Smooth muscle cell (in vitro differentiated cells): ENCODE measurements at regions not wholly inside any gene's neighbourhood (a gene's known extent, or its start where the extent isn't known, plus 50 kb on each side); places are given as distances from the start of the nearest gene placed in this dataset.
"Not testable (repeated sequence)": the region's sequence is repeated elsewhere in the genome, so short reads cannot be mapped to it uniquely, and the experiment has no call there.

ENCODE experiments used
- DNase-seq: peaks from one replicate; lab custom pipeline; 2025; ENCODE audit not compliant: unreplicated experiment; lab: John Stamatoyannopoulos, UW
- H2AFZ ChIP-seq: fragments of 200-600 bp; sonication (generic); 2 replicates; pipeline ENCODE4 v1.6.0; 2016; ENCODE audit warnings: antibody characterized with exemption, low read depth, mild to moderate bottlenecking
- H3F3A ChIP-seq: fragments of 200-600 bp; sonication (generic); 2 replicates; pipeline ENCODE4 v1.6.0; 2017; ENCODE audit warnings: antibody characterized with exemption, low read depth
- H3K27ac ChIP-seq: fragments of 200-600 bp; sonication (generic); 2 replicates; pipeline ENCODE4 v1.5.1; 2016; ENCODE audit warnings: low read depth, mild to moderate bottlenecking
- H3K27me3 ChIP-seq: fragments of 200-600 bp; sonication (generic); 2 replicates; pipeline ENCODE4 v1.6.1; 2016; ENCODE audit warnings: low read depth, mild to moderate bottlenecking
- H3K36me3 ChIP-seq: fragments of 200-600 bp; sonication (generic); 2 replicates; pipeline ENCODE4 v1.5.1; 2016; ENCODE audit warnings: low read depth
- H3K4me1 ChIP-seq: fragments of 200-600 bp; sonication (generic); 2 replicates; pipeline ENCODE4 v1.5.1; 2016; ENCODE audit warnings: low read depth
- H3K4me2 ChIP-seq: fragments of 200-600 bp; sonication (generic); 2 replicates; pipeline ENCODE4 v1.6.0; 2016; ENCODE audit warnings: mild to moderate bottlenecking
- H3K4me3 ChIP-seq: fragments of 200-600 bp; sonication (generic); 2 replicates; pipeline ENCODE4 v1.5.1; 2016; ENCODE audit warnings: mild to moderate bottlenecking
- H3K79me2 ChIP-seq: fragments of 200-600 bp; sonication (generic); 2 replicates; pipeline ENCODE4 v1.6.0; 2016; ENCODE audit warnings: low read depth, mild to moderate bottlenecking
- H3K9ac ChIP-seq: fragments of 200-600 bp; sonication (generic); 2 replicates; pipeline ENCODE4 v1.6.0; 2016; ENCODE audit warnings: low read depth
- H3K9me3 ChIP-seq: fragments of 200-600 bp; sonication (generic); replicated peaks from 2 replicates; pipeline ENCODE4 v1.5.1; 2016; ENCODE audit warnings: low read depth
- H4K20me1 ChIP-seq: fragments of 200-600 bp; sonication (generic); 2 replicates; pipeline ENCODE4 v1.6.0; 2016; ENCODE audit warnings: low read depth
- CTCF ChIP-seq: fragments of 200-600 bp; sonication (generic); IDR thresholded peaks from 2 replicates; pipeline ENCODE4 v1.5.1; 2017; ENCODE audit warnings: borderline replicate concordance, mild to moderate bottlenecking, antibody characterized with exemption; ENCODE audit not compliant: insufficient read depth, poor library complexity, severe bottlenecking
- WGBS: methylation state at CpG from one replicate; pipeline ENCODE4 v1.1.7; 2016; ENCODE audit warnings: low lambda C conversion rate; 5-methylcytosine and 5-hydroxymethylcytosine counted together

GRCh38 chr4:137783923-137784322 lies 251.6 kb upstream of the PCDH18 start:
- WGBS, result 81% methylated on average over 7 of the region's 7 CpGs
- H3K9ac ChIP-seq, result not testable (repeated sequence)

GRCh38 chr4:137775701-137776100 lies 243.4 kb upstream of the PCDH18 start:
- no peaks in the 10 kb centered on the region for H3K4me1 ChIP-seq
- DNase-seq, result no peak
- H3K9ac ChIP-seq, result no peak overlapping the region
- no peak overlapping the region for H3K27ac ChIP-seq
- no peak overlapping the region for H2AFZ ChIP-seq
- no peaks in the 10 kb centered on the region for H3K27me3 ChIP-seq
- H3K79me2 ChIP-seq, result no peaks in the 10 kb centered on the region
- H3F3A ChIP-seq, result no peaks in the 10 kb centered on the region
- no peak for TF ChIP-seq CTCF
- no peak overlapping the region for H3K4me2 ChIP-seq
- H3K9me3 ChIP-seq, result no peaks in the 10 kb centered on the region
- WGBS, result 67% methylated on average over 3 of the region's 3 CpGs
- no peak overlapping the region for H3K4me3 ChIP-seq
- no peaks in the 10 kb centered on the region for H4K20me1 ChIP-seq
- H3K36me3 ChIP-seq, result no peaks in the 10 kb centered on the region

More at GRCh38 chr4:137783923-137784322, 251.6 kb upstream of the PCDH18 start:
- H3K79me2 ChIP-seq, H3F3A ChIP-seq, H3K9me3 ChIP-seq, H3K4me2 ChIP-seq, H3K27ac ChIP-seq, H2AFZ ChIP-seq, H3K4me3 ChIP-seq, H3K4me1 ChIP-seq, H3K27me3 ChIP-seq, H3K36me3 ChIP-seq, DNase-seq, H4K20me1 ChIP-seq: not testable (repeated sequence)

GRCh38 chr4:137774501-137774900 lies 242.2 kb upstream of the PCDH18 start:
- H3F3A ChIP-seq, result no peaks in the 10 kb centered on the region
- no peak overlapping the region for H3K4me2 ChIP-seq
- H3K27ac ChIP-seq, result no peak overlapping the region
- H3K4me1 ChIP-seq, result no peaks in the 10 kb centered on the region
- no peak overlapping the region for H3K9ac ChIP-seq
- H3K9me3 ChIP-seq, result no peaks in the 10 kb centered on the region
- no peak overlapping the region for H2AFZ ChIP-seq
- no peak overlapping the region for H3K4me3 ChIP-seq
- no peak for DNase-seq
- H3K27me3 ChIP-seq, result no peaks in the 10 kb centered on the region
- no peaks in the 10 kb centered on the region for H3K79me2 ChIP-seq
- H4K20me1 ChIP-seq, result no peaks in the 10 kb centered on the region
- H3K36me3 ChIP-seq, result no peaks in the 10 kb centered on the region
- no peak for TF ChIP-seq CTCF

GRCh38 chr4:137768881-137769280 lies 236.6 kb upstream of the PCDH18 start:
- H3K4me1 ChIP-seq, result no peaks in the 10 kb centered on the region
- H3K9ac ChIP-seq, result no peak overlapping the region
- 63% methylated on average over 1 of the region's 1 CpG for WGBS
- H2AFZ ChIP-seq, result no peak overlapping the region
- no peak overlapping the region for H3K4me2 ChIP-seq
- H3K4me3 ChIP-seq, result no peak overlapping the region
- H3K27ac ChIP-seq, result no peak overlapping the region
- TF ChIP-seq CTCF, result no peak
- H4K20me1 ChIP-seq, result no peaks in the 10 kb centered on the region
- no peaks in the 10 kb centered on the region for H3K27me3 ChIP-seq
- no peaks in the 10 kb centered on the region for H3K79me2 ChIP-seq
- H3K36me3 ChIP-seq, result no peaks in the 10 kb centered on the region
- no peaks in the 10 kb centered on the region for H3K9me3 ChIP-seq
- H3F3A ChIP-seq, result no peaks in the 10 kb centered on the region
- no peak for DNase-seq
